ENCODE measurements at regions not wholly inside any gene's neighbourhood (a gene's known extent, or its start where the extent isn't known, plus 50 kb on each side); places are given as distances from the start of the nearest gene placed in this dataset.

- no peak for TF ChIP-seq POLR2A (IDR thresholded peaks at IDR 0.05; ENCODE audit: low read depth)
- no peak for TF ChIP-seq CTCF (IDR thresholded peaks at IDR 0.05)
Measured at GRCh38 chr7:131027287-131027773, 293.3 kb upstream of the KLF14 start.

Measured in esophagus muscularis mucosa (tissue), 3 donors.